Small intestine (tissue), 7 donors: ENCODE measurements at regions not wholly inside any gene's neighbourhood (a gene's known extent, or its start where the extent isn't known, plus 50 kb on each side); places are given as distances from the start of the nearest gene placed in this dataset.

Source experiments
- DNase-seq, 2 donors: peaks; one replicate each; pipeline versions ENCODE4 v3.0.0 to v3.0.0-alpha.2; 2013
- FAIRE-seq: peaks from 2 replicates; lab custom pipeline; 2012; peaks lifted over from hg19 to GRCh38; lab: Jason Lieb, UNC
- H3K27ac ChIP-seq, 3 donors: one replicate each; pipeline ENCODE4 v1.5.1; 2013; ENCODE audit warnings: low read length in 2 of 3, mild to moderate bottlenecking in 2 of 3, control low read depth in 1 of 3, inconsistent platforms in 1 of 3, low read depth in 1 of 3, moderate library complexity in 1 of 3
- H3K27me3 ChIP-seq, 3 donors: one replicate each; pipeline ENCODE4 v1.6.1; 2013; ENCODE audit warnings: low read length in 3 of 3, inconsistent platforms in 1 of 3; ENCODE audit not compliant: control insufficient read depth in 3 of 3, insufficient read depth in 3 of 3
- H3K36me3 ChIP-seq, 3 donors: one replicate each; pipeline ENCODE4 v1.6.1; 2013; ENCODE audit warnings: low read length in 3 of 3, inconsistent platforms in 1 of 3, low read depth in 1 of 3, mild to moderate bottlenecking in 1 of 3, moderate library complexity in 1 of 3; ENCODE audit not compliant: control insufficient read depth in 3 of 3, insufficient read depth in 2 of 3
- H3K4me1 ChIP-seq, 3 donors: one replicate each; pipeline ENCODE4 v1.6.1; 2013; ENCODE audit warnings: low read length in 2 of 3, inconsistent platforms in 1 of 3, low read depth in 1 of 3, mild to moderate bottlenecking in 1 of 3, moderate library complexity in 1 of 3; ENCODE audit not compliant: control insufficient read depth in 3 of 3, insufficient read depth in 2 of 3
- H3K4me3 ChIP-seq, 3 donors: one replicate each; pipeline ENCODE4 v1.5.1; 2013; ENCODE audit warnings: low read length in 3 of 3, control low read depth in 1 of 3, inconsistent platforms in 1 of 3, low read depth in 1 of 3, mild to moderate bottlenecking in 1 of 3, moderate library complexity in 1 of 3
- H3K9me3 ChIP-seq, 2 donors: one replicate each; pipeline ENCODE4 v1.6.1; 2013; ENCODE audit warnings: low read depth in 1 of 2, low read length in 1 of 2; ENCODE audit not compliant: control insufficient read depth in 2 of 2, insufficient read depth in 1 of 2
- WGBS, 3 donors: extraction: QIAGEN DNeasy Blood & Tissue Kit; methylation state at CpG; one replicate each; pipeline ENCODE4 v1.1.7; 2013; 5-methylcytosine and 5-hydroxymethylcytosine counted together
- donor health status: healthy with polysubstance abuse.
- donor health status: control.
- donor health status: control.
- donor health status: Bipolar disorder and iron deficiency.
- donor health status: healthy.

- Histone ChIP-seq H3K36me3 (no peaks in the 10 kb centered on the region), H3K27me3 (no peaks in the 10 kb centered on the region), H3K9me3 (peaks cover 0 to 10% of the 10 kb centered on the region in 2 donors), H3K27ac (no peak overlapping the region), H3K4me1 (no peaks in the 10 kb centered on the region), H3K4me3 (no peak overlapping the region)
- no peak for DNase-seq
- FAIRE-seq = no peak
- WGBS, 3 donors = 59 to 75% (median 70%) methylated on average over 10 of the region's 10 CpGs
Observed at GRCh38 chr18:78207942-78208341, 771.7 kb upstream of the SALL3 start.

- no peaks in the 10 kb centered on the region for H3K4me1 ChIP-seq
- peaks cover 0 to 10% of the 10 kb centered on the region in 2 donors for H3K9me3 ChIP-seq
- no peak for FAIRE-seq
- 62 to 75% (median 72%) methylated on average over 2 of the region's 2 CpGs for WGBS, 3 donors
- H3K27me3 ChIP-seq = no peaks in the 10 kb centered on the region
- no peak overlapping the region for H3K27ac ChIP-seq
- H3K4me3 ChIP-seq = no peak overlapping the region
- no peaks in the 10 kb centered on the region for H3K36me3 ChIP-seq
- no peak for DNase-seq
Observed at GRCh38 chr18:78208461-78208860, 771.2 kb upstream of the SALL3 start.

DNA sequence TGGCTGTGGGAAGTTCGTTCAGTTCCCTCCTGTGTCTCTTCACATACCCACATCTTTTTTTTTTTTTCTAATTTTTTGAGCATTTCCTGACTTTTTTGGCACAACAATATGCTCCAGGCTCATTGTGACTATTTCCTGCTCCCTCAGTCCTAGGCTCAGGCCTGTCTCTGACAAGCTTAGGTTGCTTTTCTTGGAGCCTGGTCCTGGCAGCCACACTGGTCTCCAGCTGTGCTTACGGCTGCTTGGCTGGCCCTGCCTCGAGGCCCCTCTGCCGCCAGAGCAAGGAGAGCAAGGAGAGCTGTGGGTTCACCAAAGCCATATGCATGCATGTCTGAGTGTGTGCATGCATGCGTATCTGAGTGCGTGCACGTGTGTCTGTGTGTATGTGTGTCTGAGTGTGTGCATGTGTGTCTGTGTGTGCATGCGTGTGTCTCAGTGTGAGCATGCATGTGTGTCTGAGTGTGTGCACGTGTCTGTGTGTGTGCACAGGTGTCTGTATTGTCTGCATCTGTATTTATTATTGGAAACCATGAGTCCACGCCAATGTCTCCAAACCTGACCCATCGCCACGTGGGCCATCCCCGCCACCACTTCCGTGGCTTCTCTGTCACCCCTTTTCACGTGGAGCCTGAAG, 766.1 kb upstream of the SALL3 start:
- H3K36me3 ChIP-seq = no peaks in the 10 kb centered on the region
- no peak overlapping the region for H3K4me3 ChIP-seq
- H3K9me3 ChIP-seq = peaks cover 0 to 20% of the 10 kb centered on the region in 2 donors
- WGBS, 3 donors = 81 to 89% (median 85%) methylated on average over 15 of the region's 15 CpGs
- H3K27ac ChIP-seq = no peak overlapping the region
- DNase-seq = no peak
- no peaks in the 10 kb centered on the region for H3K4me1 ChIP-seq
- H3K27me3 ChIP-seq = no peaks in the 10 kb centered on the region
- FAIRE-seq = no peak

DNA sequence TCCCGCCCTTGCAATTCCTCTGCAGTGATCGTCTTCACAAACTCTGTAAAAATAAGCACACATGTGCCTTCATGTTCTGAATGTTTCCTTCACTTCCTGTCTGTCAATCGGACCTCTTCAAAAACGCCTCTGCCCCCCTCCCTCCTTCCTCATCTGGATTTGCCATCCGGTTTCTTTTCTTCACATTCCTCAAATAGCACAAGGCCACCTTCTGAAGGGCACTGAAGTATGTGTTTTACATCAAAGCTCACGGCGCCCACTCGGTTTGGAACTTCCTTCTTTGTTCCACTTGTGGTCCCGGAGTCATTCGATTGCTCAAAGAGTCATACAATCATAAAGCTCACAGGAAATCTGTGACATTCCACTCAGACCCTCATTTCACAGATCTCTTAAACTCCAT, 758.1 kb upstream of the SALL3 start:
- Histone ChIP-seq H3K27ac (no peak overlapping the region), H3K27me3 (no peaks in the 10 kb centered on the region), H3K36me3 (no peaks in the 10 kb centered on the region), H3K4me1 (no peaks in the 10 kb centered on the region), H3K4me3 (no peak overlapping the region), H3K9me3 (peaks cover 0 to 11% of the 10 kb centered on the region in 2 donors)
- FAIRE-seq (no peak), DNase-seq (no peak)
- 54 to 75% (median 65%) methylated on average over 10 of the region's 10 CpGs for WGBS, 3 donors

DNA sequence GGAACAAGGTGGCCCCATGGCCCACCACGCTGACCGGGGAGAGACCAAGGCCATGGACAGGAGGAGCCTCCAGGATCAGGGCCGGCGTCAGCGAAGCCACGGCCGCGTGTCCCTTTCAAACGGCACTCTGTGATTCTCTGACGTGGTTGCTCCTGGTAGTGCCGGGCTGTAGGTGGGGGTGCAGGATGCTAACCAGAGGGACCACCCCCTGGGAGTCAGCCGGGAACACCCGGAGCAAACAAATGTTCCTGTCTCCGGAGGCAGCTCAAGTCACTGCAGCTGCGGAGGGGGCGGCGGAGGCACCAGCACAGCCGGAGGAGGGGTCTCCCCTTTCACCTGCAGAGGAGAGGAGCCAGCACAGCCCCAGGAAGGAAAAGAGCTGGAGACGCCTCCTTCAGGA, 750.6 kb upstream of the SALL3 start:
- no peaks in the 10 kb centered on the region for H3K4me1 ChIP-seq
- peaks cover 0 to 50% of the 10 kb centered on the region in 2 donors for H3K9me3 ChIP-seq
- WGBS, 3 donors = 65 to 75% (median 68%) methylated on average over 18 to 19 of the region's 19 CpGs
- H3K36me3 ChIP-seq = no peaks in the 10 kb centered on the region
- FAIRE-seq = no peak
- H3K4me3 ChIP-seq = no peak overlapping the region
- H3K27me3 ChIP-seq = no peaks in the 10 kb centered on the region
- no peak for DNase-seq
- H3K27ac ChIP-seq = no peak overlapping the region

- Histone ChIP-seq H3K4me3 (no peak overlapping the region), H3K27ac (no peak overlapping the region), H3K4me1 (no peaks in the 10 kb centered on the region), H3K27me3 (no peaks in the 10 kb centered on the region), H3K36me3 (no peaks in the 10 kb centered on the region), H3K9me3 (peaks cover 0 to 46% of the 10 kb centered on the region in 2 donors)
- 53 to 75% (median 74%) methylated on average over 4 of the region's 4 CpGs for WGBS, 3 donors
- DNase-seq (no peak), FAIRE-seq (no peak)
Observed at GRCh38 chr18:78230911-78231310, 748.7 kb upstream of the SALL3 start.

GRCh38 chr18:78232196-78232595, 747.4 kb upstream of the SALL3 start:
- no peaks in the 10 kb centered on the region for H3K27me3 ChIP-seq
- H3K27ac ChIP-seq = no peak overlapping the region
- no peaks in the 10 kb centered on the region for H3K36me3 ChIP-seq
- WGBS, 3 donors = 74 to 83% (median 75%) methylated on average over 11 of the region's 11 CpGs
- no peak overlapping the region for H3K4me3 ChIP-seq
- H3K9me3 ChIP-seq = peaks cover 0 to 34% of the 10 kb centered on the region in 2 donors
- H3K4me1 ChIP-seq = no peaks in the 10 kb centered on the region
- no peak for DNase-seq
- no peak for FAIRE-seq

DNA sequence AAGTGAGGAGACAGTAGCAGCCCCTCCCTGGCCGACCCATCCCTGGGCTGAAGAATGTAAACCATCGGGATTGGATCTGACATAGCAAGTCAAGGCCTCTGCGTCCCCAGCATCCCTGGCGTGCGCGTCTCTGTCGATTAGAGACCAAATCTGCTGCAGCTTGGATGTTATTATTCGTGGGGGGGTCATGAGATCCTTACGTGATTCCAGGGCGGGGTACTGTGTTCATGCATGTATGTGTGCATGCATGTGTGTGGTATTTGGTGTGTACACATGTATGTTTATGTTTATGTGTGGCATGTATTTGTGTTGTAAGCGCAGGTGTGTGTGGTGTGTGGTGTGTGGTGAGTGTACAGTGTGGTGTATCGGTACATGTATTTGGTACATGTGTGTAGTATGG, 741.8 kb upstream of the SALL3 start:
- no peaks in the 10 kb centered on the region for H3K27me3 ChIP-seq
- H3K27ac ChIP-seq = no peak overlapping the region
- DNase-seq (no peak), FAIRE-seq (no peak)
- H3K36me3 ChIP-seq = no peaks in the 10 kb centered on the region
- 92 to 96% (median 92%) methylated on average over 12 of the region's 12 CpGs for WGBS, 3 donors
- peaks cover 0 to 1% of the 10 kb centered on the region in 2 donors for H3K9me3 ChIP-seq
- H3K4me1 ChIP-seq = no peaks in the 10 kb centered on the region
- no peak overlapping the region for H3K4me3 ChIP-seq
